Ishikawa (cell line): ENCODE measurements at regions not wholly inside any gene's neighbourhood (a gene's known extent, or its start where the extent isn't known, plus 50 kb on each side); places are given as distances from the start of the nearest gene placed in this dataset.

Source experiments
- CEBPB ChIP-seq: IDR thresholded peaks from 2 replicates; pipeline ENCODE4 v1.6.1; 2012
- CREB1 ChIP-seq: IDR thresholded peaks from 2 replicates; pipeline ENCODE4 v1.6.1; 2012; ENCODE audit warnings: low read depth
- EGR1 ChIP-seq: IDR thresholded peaks from 2 replicates; pipeline ENCODE4 v1.6.1; 2012
- EP300 ChIP-seq: IDR thresholded peaks from 2 replicates; pipeline ENCODE4 v1.6.1; 2012; ENCODE audit warnings: borderline replicate concordance
- FOXM1 ChIP-seq: IDR thresholded peaks from 2 replicates; pipeline ENCODE4 v1.6.1; 2012; ENCODE audit warnings: low read depth, borderline replicate concordance
- NFIC ChIP-seq: IDR thresholded peaks from 2 replicates; pipeline ENCODE4 v1.6.1; 2012
- RAD21 ChIP-seq: IDR thresholded peaks from 2 replicates; pipeline ENCODE4 v1.6.1; 2012; ENCODE audit warnings: low read depth
- TAF1 ChIP-seq: IDR thresholded peaks from 2 replicates; pipeline ENCODE4 v1.6.1; 2012; ENCODE audit warnings: low read depth, mild to moderate bottlenecking
- TCF12 ChIP-seq: IDR thresholded peaks from 2 replicates; pipeline ENCODE4 v1.6.1; 2012; ENCODE audit warnings: low read depth
- TEAD4 ChIP-seq: IDR thresholded peaks from 2 replicates; pipeline ENCODE4 v1.6.1; 2012
- USF1 ChIP-seq: IDR thresholded peaks from 2 replicates; pipeline ENCODE4 v1.6.1; 2012
- YY1 ChIP-seq: IDR thresholded peaks from 2 replicates; pipeline ENCODE4 v1.6.1; 2012; ENCODE audit warnings: low read depth
- ZBTB7A ChIP-seq: IDR thresholded peaks from 2 replicates; pipeline ENCODE4 v1.6.1; 2012; ENCODE audit warnings: low read depth
- TF ChIP-seq, protein P1 (sequence below): IDR thresholded peaks from 2 replicates; pipeline ENCODE4 v1.6.1; 2012
- TF ChIP-seq, protein P2 (sequence below): IDR thresholded peaks from 2 replicates; pipeline ENCODE4 v1.6.1; 2012; ENCODE audit warnings: low read depth, mild to moderate bottlenecking

DNA sequence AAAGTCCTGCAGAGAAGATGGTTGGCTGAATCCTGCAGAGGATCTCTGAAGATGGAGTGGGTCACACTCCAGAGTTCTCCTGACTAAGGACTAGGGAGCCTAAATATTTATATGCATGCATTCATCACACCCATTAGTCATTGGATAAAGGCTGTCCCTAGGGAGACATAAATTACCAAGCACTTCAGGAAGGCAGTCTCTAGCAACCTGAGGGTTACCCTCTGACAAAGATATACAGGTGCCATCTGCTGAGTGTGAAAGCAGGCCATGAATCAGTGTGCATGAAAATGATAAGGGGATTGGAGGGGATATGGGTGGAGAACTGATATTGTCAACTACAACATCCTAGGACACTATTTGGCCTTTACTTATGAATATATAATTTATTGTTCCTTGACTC, 294.8 kb upstream of the DDX18 start:
- TF ChIP-seq, protein P1, sequence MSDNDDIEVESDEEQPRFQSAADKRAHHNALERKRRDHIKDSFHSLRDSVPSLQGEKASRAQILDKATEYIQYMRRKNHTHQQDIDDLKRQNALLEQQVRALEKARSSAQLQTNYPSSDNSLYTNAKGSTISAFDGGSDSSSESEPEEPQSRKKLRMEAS, result no peak
- TF ChIP-seq CEBPB, result no peak
- TF ChIP-seq CREB1, result no peak
- no peak for TF ChIP-seq TAF1
- TF ChIP-seq TEAD4, result no peak
- no peak for TF ChIP-seq USF1
- no peak for TF ChIP-seq ZBTB7A
- TF ChIP-seq EP300, result no peak
- no peak for TF ChIP-seq YY1
- no peak for TF ChIP-seq NFIC
- TF ChIP-seq, protein P2, sequence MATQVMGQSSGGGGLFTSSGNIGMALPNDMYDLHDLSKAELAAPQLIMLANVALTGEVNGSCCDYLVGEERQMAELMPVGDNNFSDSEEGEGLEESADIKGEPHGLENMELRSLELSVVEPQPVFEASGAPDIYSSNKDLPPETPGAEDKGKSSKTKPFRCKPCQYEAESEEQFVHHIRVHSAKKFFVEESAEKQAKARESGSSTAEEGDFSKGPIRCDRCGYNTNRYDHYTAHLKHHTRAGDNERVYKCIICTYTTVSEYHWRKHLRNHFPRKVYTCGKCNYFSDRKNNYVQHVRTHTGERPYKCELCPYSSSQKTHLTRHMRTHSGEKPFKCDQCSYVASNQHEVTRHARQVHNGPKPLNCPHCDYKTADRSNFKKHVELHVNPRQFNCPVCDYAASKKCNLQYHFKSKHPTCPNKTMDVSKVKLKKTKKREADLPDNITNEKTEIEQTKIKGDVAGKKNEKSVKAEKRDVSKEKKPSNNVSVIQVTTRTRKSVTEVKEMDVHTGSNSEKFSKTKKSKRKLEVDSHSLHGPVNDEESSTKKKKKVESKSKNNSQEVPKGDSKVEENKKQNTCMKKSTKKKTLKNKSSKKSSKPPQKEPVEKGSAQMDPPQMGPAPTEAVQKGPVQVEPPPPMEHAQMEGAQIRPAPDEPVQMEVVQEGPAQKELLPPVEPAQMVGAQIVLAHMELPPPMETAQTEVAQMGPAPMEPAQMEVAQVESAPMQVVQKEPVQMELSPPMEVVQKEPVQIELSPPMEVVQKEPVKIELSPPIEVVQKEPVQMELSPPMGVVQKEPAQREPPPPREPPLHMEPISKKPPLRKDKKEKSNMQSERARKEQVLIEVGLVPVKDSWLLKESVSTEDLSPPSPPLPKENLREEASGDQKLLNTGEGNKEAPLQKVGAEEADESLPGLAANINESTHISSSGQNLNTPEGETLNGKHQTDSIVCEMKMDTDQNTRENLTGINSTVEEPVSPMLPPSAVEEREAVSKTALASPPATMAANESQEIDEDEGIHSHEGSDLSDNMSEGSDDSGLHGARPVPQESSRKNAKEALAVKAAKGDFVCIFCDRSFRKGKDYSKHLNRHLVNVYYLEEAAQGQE, result no peak
- TF ChIP-seq FOXM1, result no peak
- TF ChIP-seq RAD21, result no peak
- TF ChIP-seq TCF12, result no peak
- TF ChIP-seq EGR1, result no peak

DNA sequence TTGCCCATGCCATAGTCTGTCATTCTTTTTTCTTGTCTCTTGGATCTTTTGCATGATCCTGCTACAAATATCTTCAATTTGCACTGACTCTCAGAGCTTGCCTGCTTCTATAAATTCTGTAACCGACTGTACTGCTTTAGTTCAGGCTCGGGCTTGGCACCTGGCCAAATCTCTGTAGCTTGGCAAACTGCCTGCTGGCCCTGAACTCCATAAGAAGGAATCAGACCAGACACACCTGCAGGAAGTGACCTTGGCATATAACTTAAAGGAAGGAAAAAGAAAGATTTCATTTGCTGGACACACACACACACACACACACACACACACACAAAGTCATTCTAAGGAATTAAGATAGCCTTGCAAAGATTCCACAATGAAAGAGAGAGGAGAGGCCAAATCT, 291.2 kb upstream of the DDX18 start:
- TF ChIP-seq EP300 (peak; percentile 18; the same call in 1 of the 2 replicates), TCF12 (peak; percentile 49; the same call in 1 of the 2 replicates), NFIC (peak; percentile 95), CEBPB (no peak)

- TF ChIP-seq NFIC (no peak), YY1 (no peak), CREB1 (no peak), CEBPB (no peak), TAF1 (no peak)
These were observed 290.7 kb upstream of the DDX18 start for GRCh38 chr2:117523711-117524238.

GRCh38 chr2:117536139-117536538, 278.4 kb upstream of the DDX18 start:
- TF ChIP-seq USF1, result no peak
- TF ChIP-seq YY1, result no peak
- no peak for TF ChIP-seq EP300
- no peak for TF ChIP-seq ZBTB7A
- TF ChIP-seq CEBPB, result no peak
- no peak for TF ChIP-seq TEAD4
- TF ChIP-seq RAD21, result peak; percentile 45
- TF ChIP-seq FOXM1, result no peak

- TF ChIP-seq CEBPB (no peak), TCF12 (no peak), CREB1 (no peak), EP300 (no peak), TEAD4 (no peak), USF1 (no peak), EGR1 (no peak), ZBTB7A (no peak), FOXM1 (no peak), NFIC (no peak), TAF1 (no peak), RAD21 (no peak)
- TF ChIP-seq, protein P2, result no peak
These were observed 277.5 kb upstream of the DDX18 start for GRCh38 chr2:117537032-117537431.

DNA sequence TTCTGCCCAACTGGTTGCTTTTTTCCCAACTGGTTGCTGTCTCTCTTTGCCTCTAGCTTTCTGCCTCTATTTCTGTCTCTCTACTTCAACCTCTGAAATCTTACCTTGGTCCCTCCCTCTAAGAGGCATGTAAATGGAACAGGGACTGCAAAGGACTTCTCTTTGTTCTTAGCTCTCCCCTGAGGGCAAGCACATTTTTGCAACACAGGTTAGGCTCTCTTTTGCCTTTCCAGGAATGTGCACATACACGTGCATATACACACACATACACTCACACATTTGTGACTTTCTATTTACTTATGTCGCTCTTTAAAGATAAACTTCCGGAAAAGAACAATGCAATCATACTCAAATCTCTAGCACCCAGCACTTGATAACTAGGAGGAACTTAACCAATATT, 262.6 kb upstream of the DDX18 start:
- no peak for TF ChIP-seq YY1
- TF ChIP-seq, protein P2, result no peak
